ENCODE measurements at regions not wholly inside any gene's neighbourhood (a gene's known extent, or its start where the extent isn't known, plus 50 kb on each side); places are given as distances from the start of the nearest gene placed in this dataset.
"Not testable (repeated sequence)": the region's sequence is repeated elsewhere in the genome, so short reads cannot be mapped to it uniquely, and the experiment has no call there.

DNA sequence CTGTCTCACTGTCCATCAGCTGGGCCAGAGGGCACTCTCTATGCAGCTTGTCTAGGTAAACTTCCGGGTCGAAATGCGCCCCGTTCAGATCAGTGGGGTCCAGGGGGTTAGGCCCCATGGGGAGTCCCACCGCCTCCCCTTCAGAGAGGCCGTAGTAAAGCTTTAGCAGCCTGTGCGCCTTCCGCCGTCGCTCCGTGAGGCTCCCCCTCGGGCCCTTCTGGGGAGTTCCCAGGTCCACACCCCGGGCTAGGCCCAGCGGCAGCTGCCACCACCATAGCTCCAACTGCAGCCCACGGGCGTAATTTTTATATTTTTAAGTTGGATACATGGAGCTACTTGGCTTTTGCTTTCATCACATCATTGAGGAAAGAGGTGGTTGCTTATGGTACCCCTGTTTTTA, 73.7 kb upstream of the FRG2C start:
- not testable (repeated sequence) for DNase-seq

DNA sequence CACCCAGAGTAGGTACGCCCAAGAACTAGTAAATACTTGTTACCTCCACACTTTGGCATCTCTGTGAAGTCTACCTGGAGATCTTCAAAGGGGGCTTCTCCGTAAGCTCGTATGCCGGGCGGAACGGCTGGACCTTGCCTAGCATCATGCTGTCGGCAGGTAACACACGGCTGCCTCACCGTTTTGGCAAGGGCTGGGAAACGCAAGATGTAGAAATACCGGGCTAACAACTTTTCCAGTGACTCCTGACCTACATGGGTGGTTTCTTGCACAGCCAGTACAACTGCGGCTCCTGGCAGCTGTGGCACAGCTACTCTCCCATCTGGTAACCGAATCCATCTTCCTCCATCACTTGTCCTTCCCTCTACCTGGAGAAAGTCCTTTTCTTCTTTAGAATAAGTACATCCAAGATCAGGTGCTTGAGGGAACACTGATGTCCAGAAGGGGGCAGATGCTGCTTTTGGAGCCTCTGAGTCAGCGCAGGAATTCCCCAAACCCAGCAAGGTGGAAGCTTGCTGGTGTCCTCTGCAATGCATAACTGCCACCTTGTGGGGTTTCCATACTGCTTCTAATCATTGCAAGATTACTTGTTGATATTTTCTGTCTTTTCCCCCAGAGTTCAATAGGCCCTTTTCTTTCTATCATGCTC, 59.7 kb upstream of the FRG2C start:
- not testable (repeated sequence) for DNase-seq

GRCh38 chr3:75607996-75608395, 56.1 kb upstream of the FRG2C start:
- not testable (repeated sequence) for DNase-seq

DNA sequence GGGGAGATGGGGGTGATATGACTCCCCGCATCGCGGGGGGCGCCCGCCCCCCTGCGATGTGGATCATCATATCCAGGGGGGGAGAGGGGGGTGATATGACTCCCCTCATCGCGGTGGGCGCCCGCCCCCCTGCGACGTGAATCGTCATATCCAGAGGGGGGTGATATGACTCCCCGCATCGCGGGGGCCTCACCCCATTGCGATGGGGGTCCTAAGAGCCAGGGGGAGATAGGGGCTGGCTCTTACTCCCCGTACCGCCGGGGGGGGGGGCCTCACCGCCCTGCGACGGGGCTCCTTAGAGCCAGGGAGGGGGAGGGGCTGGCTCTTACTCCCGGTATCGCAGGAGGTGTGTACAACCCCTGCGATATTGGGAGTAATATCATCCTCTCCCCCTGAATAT, 54.5 kb upstream of the FRG2C start:
- DNase-seq, result not testable (repeated sequence)

- DNase-seq, result no peak
Observed at GRCh38 chr3:75610773-75611172, 53.4 kb upstream of the FRG2C start.

- not testable (repeated sequence) for DNase-seq
Observed at GRCh38 chr3:75611724-75612460, 52.2 kb upstream of the FRG2C start.

Data from muscle of back (tissue), 3 donors.